H1 (cell line): ENCODE measurements at regions not wholly inside any gene's neighbourhood (a gene's known extent, or its start where the extent isn't known, plus 50 kb on each side); places are given as distances from the start of the nearest gene placed in this dataset.

ENCODE experiments used
- CTCF ChIA-PET: fragments of 300-600 bp; sonication (Branson Sonifier 250); formaldehyde crosslinking; loops from one replicate; lab custom pipeline; 2021; ENCODE audit not compliant: partially characterized antibody; lab: Charles Lee
- POLR2A ChIA-PET: fragments of 300-600 bp; sonication (Branson Sonifier 250); formaldehyde crosslinking; loops from one replicate; lab custom pipeline; 2021; ENCODE audit warnings: inconsistent platforms; ENCODE audit not compliant: partially characterized antibody; lab: Charles Lee
- DNase-seq, 2 experiments: peaks; one replicate each; pipeline versions ENCODE4 v3.0.0 to v3.0.0-alpha.2; 2010 to 2022; ENCODE audit warnings: low spot score in 2 of 2, low read depth in 1 of 2, mixed read lengths in 1 of 2
- FAIRE-seq: peaks from 2 replicates; lab custom pipeline; 2011; peaks lifted over from hg19 to GRCh38; lab: Jason Lieb, UNC
- H2AFZ ChIP-seq: 2 replicates; pipeline ENCODE4 v1.8.1; 2012; ENCODE audit warnings: low read length, inconsistent platforms
- H2AK5ac ChIP-seq: 2 replicates; pipeline ENCODE4 v1.6.1; 2013; ENCODE audit warnings: low read depth, low read length
- H2BK120ac ChIP-seq: replicated peaks from 2 replicates; pipeline ENCODE3; 2013; ENCODE audit warnings: low read depth, low read length, inconsistent platforms
- H2BK12ac ChIP-seq: 2 replicates; pipeline ENCODE4 v1.6.1; 2013; ENCODE audit warnings: low read depth, low read length
- H2BK15ac ChIP-seq: 2 replicates; pipeline ENCODE4 v1.6.1; 2013; ENCODE audit warnings: low read length
- H2BK20ac ChIP-seq: 2 replicates; pipeline ENCODE4 v1.6.1; 2013; ENCODE audit warnings: low read length
- H2BK5ac ChIP-seq: 2 replicates; pipeline ENCODE4 v1.6.1; 2013; ENCODE audit warnings: low read depth, low read length
- H3K14ac ChIP-seq: 2 replicates; pipeline ENCODE4 v1.6.1; 2013; ENCODE audit warnings: inconsistent platforms; ENCODE audit not compliant: insufficient read length
- H3K18ac ChIP-seq: 2 replicates; pipeline ENCODE4 v1.6.1; 2013; ENCODE audit warnings: low read length; ENCODE audit errors: extremely low read depth
- H3K23ac ChIP-seq: 2 replicates; pipeline ENCODE4 v1.6.1; 2013; ENCODE audit warnings: inconsistent platforms; ENCODE audit not compliant: insufficient read length
- H3K23me2 ChIP-seq: 2 replicates; pipeline ENCODE4 v1.6.1; 2013; ENCODE audit warnings: low read depth, low read length
- H3K27ac ChIP-seq: 2 replicates; pipeline ENCODE4 v1.6.1; 2011; ENCODE audit warnings: low read depth, low read length, inconsistent platforms
- H3K27me3 ChIP-seq, 4 experiments: replicated peaks in 1 of 4; 1 replicate in 1 of 4; 2 replicates in 3 of 4; pipeline versions ENCODE4 v1.6.1 to v1.8.1; 2011 to 2013; ENCODE audit warnings: low read length in 3 of 4, mild to moderate bottlenecking in 3 of 4, inconsistent platforms in 2 of 4, mixed read lengths in 2 of 4, moderate library complexity in 1 of 4; ENCODE audit not compliant: control insufficient read depth in 3 of 4, insufficient read depth in 3 of 4; ENCODE audit errors: extremely low read depth in 1 of 4
- H3K36me3 ChIP-seq, 4 experiments: 2 replicates each; pipeline versions ENCODE4 v1.6.1 to v1.8.1; 2011 to 2013; ENCODE audit warnings: mild to moderate bottlenecking in 4 of 4, low read length in 3 of 4, moderate library complexity in 2 of 4, control low read depth in 1 of 4, inconsistent platforms in 1 of 4; ENCODE audit not compliant: insufficient read depth in 4 of 4, control insufficient read depth in 2 of 4
- H3K4ac ChIP-seq: replicated peaks from 2 replicates; pipeline ENCODE3; 2013; ENCODE audit warnings: low read length, low read depth, mixed read lengths, inconsistent platforms; ENCODE audit not compliant: insufficient read length
- H3K4me1 ChIP-seq, 4 experiments: replicated peaks in 1 of 4; 1 replicate in 1 of 4; 2 replicates in 3 of 4; pipeline versions ENCODE4 v1.6.1 to v1.8.1; 2011 to 2013; ENCODE audit warnings: low read length in 3 of 4, inconsistent platforms in 2 of 4, mixed read lengths in 1 of 4; ENCODE audit not compliant: insufficient read depth in 4 of 4, control insufficient read depth in 3 of 4
- H3K4me2 ChIP-seq, 2 experiments: 2 replicates each; pipeline versions ENCODE4 v1.6.1 to v1.8.1; 2011 to 2013; ENCODE audit warnings: low read depth in 2 of 2, low read length in 2 of 2, control low read depth in 1 of 2, inconsistent platforms in 1 of 2, mild to moderate bottlenecking in 1 of 2; ENCODE audit not compliant: insufficient read depth in 1 of 2
- H3K4me3 ChIP-seq, 4 experiments: fragments of 200-600, 300-600 bp in 1 of 4; sonication (generic), shearing (Covaris generic), sonication (Bioruptor Twin) in 1 of 4; 2 replicates each; pipeline versions ENCODE4 v1.5.1 to v1.8.1; 2011 to 2016; ENCODE audit warnings: low read length in 4 of 4, low read depth in 3 of 4, control low read depth in 2 of 4, inconsistent platforms in 2 of 4, mild to moderate bottlenecking in 2 of 4, mixed read lengths in 1 of 4, moderate library complexity in 1 of 4; ENCODE audit not compliant: insufficient read depth in 2 of 4; ENCODE audit errors: extremely low read depth in 1 of 4
- H3K56ac ChIP-seq: replicated peaks from 2 replicates; pipeline ENCODE3; 2013; ENCODE audit warnings: low read depth, mild to moderate bottlenecking, mixed read lengths, low read length, inconsistent platforms; ENCODE audit not compliant: insufficient read length
- H3K79me1 ChIP-seq: 2 replicates; pipeline ENCODE4 v1.6.1; 2013; ENCODE audit warnings: low read depth, low read length, control low read depth
- H3K79me2 ChIP-seq, 2 experiments: 2 replicates each; pipeline versions ENCODE4 v1.6.1 to v1.8.1; 2012 to 2013; ENCODE audit warnings: low read length in 2 of 2, mild to moderate bottlenecking in 2 of 2, inconsistent platforms in 1 of 2; ENCODE audit not compliant: insufficient read depth in 2 of 2, control insufficient read depth in 1 of 2
- H3K9ac ChIP-seq, 4 experiments: replicated peaks in 1 of 4; 1 replicate in 1 of 4; 2 replicates in 3 of 4; pipeline versions ENCODE4 v1.6.1 to v1.8.1; 2011 to 2013; ENCODE audit warnings: low read depth in 3 of 4, low read length in 3 of 4, control low read depth in 2 of 4, mild to moderate bottlenecking in 2 of 4, moderate library complexity in 2 of 4, inconsistent platforms in 1 of 4; ENCODE audit errors: extremely low read depth in 1 of 4
- H3K9me3 ChIP-seq, 2 experiments: 2 replicates each; pipeline versions ENCODE4 v1.6.1 to v1.8.1; 2012 to 2013; ENCODE audit warnings: mild to moderate bottlenecking in 2 of 2, moderate library complexity in 2 of 2, control low read depth in 1 of 2, inconsistent platforms in 1 of 2, low read depth in 1 of 2, low read length in 1 of 2, mixed read lengths in 1 of 2; ENCODE audit not compliant: insufficient read depth in 2 of 2
- H4K20me1 ChIP-seq, 2 experiments: replicated peaks in 1 of 2; 2 replicates each; pipeline versions ENCODE3 to v1.8.1; 2011 to 2013; ENCODE audit warnings: inconsistent platforms in 2 of 2, low read length in 2 of 2, mild to moderate bottlenecking in 1 of 2; ENCODE audit not compliant: insufficient read depth in 2 of 2, control insufficient read depth in 1 of 2
- H4K5ac ChIP-seq: 2 replicates; pipeline ENCODE4 v1.6.1; 2013; ENCODE audit warnings: low read length, low read depth, mixed read lengths, inconsistent platforms; ENCODE audit not compliant: insufficient read length
- H4K8ac ChIP-seq: 2 replicates; pipeline ENCODE4 v1.8.0; 2013; ENCODE audit warnings: mild to moderate bottlenecking, moderate library complexity, low read length, inconsistent platforms; ENCODE audit not compliant: insufficient read depth; ENCODE audit errors: extremely low read depth
- H4K91ac ChIP-seq: replicated peaks from 2 replicates; pipeline ENCODE3; 2013; ENCODE audit warnings: low read length, mixed read lengths, inconsistent platforms; ENCODE audit not compliant: insufficient read length
- BRCA1 ChIP-seq: IDR thresholded peaks from 2 replicates; pipeline ENCODE4 v1.6.1; 2012; ENCODE audit warnings: low read depth, low read length, improper control_type of control experiment
- CBX5 ChIP-seq: fragments of 300-800, 300-1000 bp; sonication (generic); IDR thresholded peaks from 2 replicates; pipeline ENCODE4 v1.7.1; 2016; ENCODE audit warnings: antibody characterized with exemption, low read length, low read depth
- HDAC2 ChIP-seq, 2 experiments: fragments of 300-600 bp in 1 of 2; sonication (generic) in 1 of 2; IDR thresholded peaks; 2 replicates each; pipeline ENCODE4 v1.6.1; 2011 to 2012; ENCODE audit warnings: low read depth in 2 of 2, low read length in 2 of 2, mild to moderate bottlenecking in 2 of 2, moderate library complexity in 2 of 2, borderline replicate concordance in 1 of 2, inconsistent platforms in 1 of 2
- JUND ChIP-seq: IDR thresholded peaks from 2 replicates; pipeline ENCODE4 v1.6.1; 2011; ENCODE audit warnings: mild to moderate bottlenecking, improper control_type of control experiment, low read length
- POLR2A ChIP-seq, 2 experiments: IDR thresholded peaks; 1 replicate in 1 of 2; 2 replicates in 1 of 2; pipeline ENCODE4 v1.6.1; 2011; ENCODE audit warnings: low read depth in 2 of 2, low read length in 2 of 2, mild to moderate bottlenecking in 2 of 2; ENCODE audit errors: control extremely low read depth in 1 of 2
- RBBP5 ChIP-seq: IDR thresholded peaks from 2 replicates; pipeline ENCODE4 v1.7.1; 2012; ENCODE audit warnings: low read depth, mild to moderate bottlenecking, inconsistent platforms, low read length, moderate library complexity, borderline replicate concordance
- TAF1 ChIP-seq: IDR thresholded peaks from 2 replicates; pipeline ENCODE4 v1.6.1; 2011; ENCODE audit warnings: mild to moderate bottlenecking, low read depth, low read length
- TAF7 ChIP-seq: optimal IDR thresholded peaks from 2 replicates; pipeline ENCODE3; 2011; ENCODE audit warnings: low read depth, mild to moderate bottlenecking, inconsistent platforms, low read length, moderate library complexity, borderline replicate concordance
- ZNF274 ChIP-seq: IDR thresholded peaks from 2 replicates; pipeline ENCODE4 v1.7.0; 2012; ENCODE audit warnings: low read length, borderline replicate concordance; ENCODE audit errors: extremely low read depth
- WGBS, 2 experiments: shearing (Covaris generic) in 1 of 2; methylation state at CpG; one replicate each; pipeline versions ENCODE4 v1.1.6 to v1.1.7; 2013 to 2015; ENCODE audit warnings: low lambda C conversion rate in 2 of 2, mixed read lengths in 2 of 2, inconsistent platforms in 1 of 2, low coverage in 1 of 2, missing lambda C conversion rate in 1 of 2; ENCODE audit not compliant: insufficient replicate concordance in 2 of 2, insufficient coverage in 1 of 2, insufficient read length in 1 of 2; ENCODE audit errors: extremely low coverage in 1 of 2, missing lambda C conversion rate in 1 of 2; 5-methylcytosine and 5-hydroxymethylcytosine counted together
- TF ChIP-seq, protein P1 (sequence below), 3 experiments: IDR thresholded peaks; 1 replicate in 2 of 3; 2 replicates in 1 of 3; pipeline versions ENCODE4 v1.5.1 to v1.6.1; 2011; ENCODE audit warnings: low read length in 3 of 3, mild to moderate bottlenecking in 3 of 3, inconsistent platforms in 2 of 3, low read depth in 1 of 3, moderate library complexity in 1 of 3; ENCODE audit not compliant: insufficient read depth in 1 of 3; ENCODE audit errors: control extremely low read depth in 1 of 3
- TF ChIP-seq, protein P2 (sequence below): IDR thresholded peaks from 2 replicates; pipeline ENCODE4 v1.6.1; 2012; ENCODE audit warnings: low read length, inconsistent platforms

DNA sequence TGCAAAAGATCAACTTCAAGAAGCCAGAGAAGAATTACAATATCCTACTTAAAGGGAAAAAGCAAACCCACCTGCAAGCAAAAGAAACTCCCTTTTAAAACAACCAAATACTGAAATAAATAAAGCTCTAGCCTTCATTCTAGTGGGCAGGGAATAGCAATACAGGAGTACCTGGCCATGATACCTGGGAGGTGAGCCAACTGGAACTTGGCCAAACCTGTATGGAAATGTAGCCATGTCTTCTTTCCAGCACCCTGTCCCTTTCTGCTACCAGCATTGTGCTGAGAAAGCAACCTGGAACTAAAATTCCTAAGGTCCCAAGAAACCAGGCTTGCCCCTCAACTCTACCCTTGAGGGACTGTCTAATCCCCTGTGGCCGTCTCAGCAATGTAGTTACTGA is 530.0 kb downstream of the EPHB1 start:
- Histone ChIP-seq H3K27ac (no peak overlapping the region), H4K20me1 (no peaks in the 10 kb centered on the region), H3K4me3 (no peak overlapping the region), H2AK5ac (no peak overlapping the region), H2AFZ (no peak overlapping the region), H4K8ac (no peak overlapping the region), H2BK20ac (no peak overlapping the region), H3K4me1 (no peaks in the 10 kb centered on the region), H3K23me2 (no peaks in the 10 kb centered on the region), H3K4ac (no peak overlapping the region), H3K36me3 (no peaks in the 10 kb centered on the region), H3K4me2 (no peak overlapping the region), H3K56ac (no peak overlapping the region), H3K9ac (no peak overlapping the region), H3K79me2 (no peaks in the 10 kb centered on the region), H4K5ac (no peak overlapping the region), H3K23ac (no peak overlapping the region), H2BK5ac (no peak overlapping the region), H3K27me3 (no peaks in the 10 kb centered on the region), H3K9me3 (no peaks in the 10 kb centered on the region), H3K14ac (no peak overlapping the region), H3K79me1 (no peaks in the 10 kb centered on the region), H4K91ac (no peak overlapping the region), H3K18ac (no peak overlapping the region), H2BK15ac (no peak overlapping the region), H2BK12ac (no peak overlapping the region), H2BK120ac (no peak overlapping the region)
- no peak for DNase-seq
- ChIA-PET POLR2A (no interaction called here), CTCF (no interaction called here)
- no peak for FAIRE-seq
- 80% methylated on average over 1 of the region's 1 CpG; no CpG with 5 or more reads in 1 of the 2 experiments for WGBS, 2 experiments
- TF ChIP-seq HDAC2 (IDR thresholded peaks at IDR 0.05; ENCODE audit: borderline replicate concordance in 1 of 2, low read depth in 2 of 2, low read length in 2 of 2) = no peak
- no peak for TF ChIP-seq CBX5
- TF ChIP-seq RBBP5 = no peak
- no peak for TF ChIP-seq BRCA1
- TF ChIP-seq JUND = no peak
- no peak for TF ChIP-seq TAF7
- no peak for TF ChIP-seq POLR2A (IDR thresholded peaks at IDR 0.05; ENCODE audit: control extremely low read depth in 1 of 2, low read depth in 2 of 2, low read length in 2 of 2)
- TF ChIP-seq, protein P1, sequence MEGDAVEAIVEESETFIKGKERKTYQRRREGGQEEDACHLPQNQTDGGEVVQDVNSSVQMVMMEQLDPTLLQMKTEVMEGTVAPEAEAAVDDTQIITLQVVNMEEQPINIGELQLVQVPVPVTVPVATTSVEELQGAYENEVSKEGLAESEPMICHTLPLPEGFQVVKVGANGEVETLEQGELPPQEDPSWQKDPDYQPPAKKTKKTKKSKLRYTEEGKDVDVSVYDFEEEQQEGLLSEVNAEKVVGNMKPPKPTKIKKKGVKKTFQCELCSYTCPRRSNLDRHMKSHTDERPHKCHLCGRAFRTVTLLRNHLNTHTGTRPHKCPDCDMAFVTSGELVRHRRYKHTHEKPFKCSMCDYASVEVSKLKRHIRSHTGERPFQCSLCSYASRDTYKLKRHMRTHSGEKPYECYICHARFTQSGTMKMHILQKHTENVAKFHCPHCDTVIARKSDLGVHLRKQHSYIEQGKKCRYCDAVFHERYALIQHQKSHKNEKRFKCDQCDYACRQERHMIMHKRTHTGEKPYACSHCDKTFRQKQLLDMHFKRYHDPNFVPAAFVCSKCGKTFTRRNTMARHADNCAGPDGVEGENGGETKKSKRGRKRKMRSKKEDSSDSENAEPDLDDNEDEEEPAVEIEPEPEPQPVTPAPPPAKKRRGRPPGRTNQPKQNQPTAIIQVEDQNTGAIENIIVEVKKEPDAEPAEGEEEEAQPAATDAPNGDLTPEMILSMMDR (IDR thresholded peaks at IDR 0.05; ENCODE audit: control extremely low read depth in 1 of 3, insufficient read depth in 1 of 3, low read depth in 1 of 3, low read length in 3 of 3) = no peak
- TF ChIP-seq, protein P2, sequence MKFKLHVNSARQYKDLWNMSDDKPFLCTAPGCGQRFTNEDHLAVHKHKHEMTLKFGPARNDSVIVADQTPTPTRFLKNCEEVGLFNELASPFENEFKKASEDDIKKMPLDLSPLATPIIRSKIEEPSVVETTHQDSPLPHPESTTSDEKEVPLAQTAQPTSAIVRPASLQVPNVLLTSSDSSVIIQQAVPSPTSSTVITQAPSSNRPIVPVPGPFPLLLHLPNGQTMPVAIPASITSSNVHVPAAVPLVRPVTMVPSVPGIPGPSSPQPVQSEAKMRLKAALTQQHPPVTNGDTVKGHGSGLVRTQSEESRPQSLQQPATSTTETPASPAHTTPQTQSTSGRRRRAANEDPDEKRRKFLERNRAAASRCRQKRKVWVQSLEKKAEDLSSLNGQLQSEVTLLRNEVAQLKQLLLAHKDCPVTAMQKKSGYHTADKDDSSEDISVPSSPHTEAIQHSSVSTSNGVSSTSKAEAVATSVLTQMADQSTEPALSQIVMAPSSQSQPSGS = no peak
- TF ChIP-seq TAF1 = no peak
- no peak for TF ChIP-seq ZNF274
